ENCODE measurements at regions not wholly inside any gene's neighbourhood (a gene's known extent, or its start where the extent isn't known, plus 50 kb on each side); places are given as distances from the start of the nearest gene placed in this dataset.
"Not testable (repeated sequence)": the region's sequence is repeated elsewhere in the genome, so short reads cannot be mapped to it uniquely, and the experiment has no call there.

DNA sequence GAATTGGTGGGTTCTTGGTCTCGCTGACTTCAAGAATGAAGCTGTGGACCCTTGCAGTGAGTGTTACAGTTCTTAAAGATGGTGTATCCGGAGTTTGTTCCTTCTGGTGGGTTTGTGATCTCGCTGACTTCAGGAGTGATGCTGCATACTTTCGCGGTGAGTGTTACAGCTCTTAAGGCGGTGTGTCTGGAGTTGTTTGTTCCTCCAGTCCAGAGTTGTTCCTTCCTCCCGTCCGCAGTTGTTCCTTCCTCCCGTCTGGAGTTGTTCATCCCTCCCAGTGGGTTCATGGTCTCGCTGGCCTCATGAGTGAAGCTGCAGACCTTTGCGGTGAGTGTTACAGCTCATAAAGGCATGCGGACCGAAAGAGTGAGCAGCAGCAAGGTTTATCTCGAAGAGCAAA lies 159.6 kb upstream of the ADAMTSL1 start:
- DNase-seq (ENCODE audit: low read depth): no peak
- no peak overlapping the region for H3K4me3 ChIP-seq (ENCODE audit: low read depth, low read length)
- TF ChIP-seq, protein P1, sequence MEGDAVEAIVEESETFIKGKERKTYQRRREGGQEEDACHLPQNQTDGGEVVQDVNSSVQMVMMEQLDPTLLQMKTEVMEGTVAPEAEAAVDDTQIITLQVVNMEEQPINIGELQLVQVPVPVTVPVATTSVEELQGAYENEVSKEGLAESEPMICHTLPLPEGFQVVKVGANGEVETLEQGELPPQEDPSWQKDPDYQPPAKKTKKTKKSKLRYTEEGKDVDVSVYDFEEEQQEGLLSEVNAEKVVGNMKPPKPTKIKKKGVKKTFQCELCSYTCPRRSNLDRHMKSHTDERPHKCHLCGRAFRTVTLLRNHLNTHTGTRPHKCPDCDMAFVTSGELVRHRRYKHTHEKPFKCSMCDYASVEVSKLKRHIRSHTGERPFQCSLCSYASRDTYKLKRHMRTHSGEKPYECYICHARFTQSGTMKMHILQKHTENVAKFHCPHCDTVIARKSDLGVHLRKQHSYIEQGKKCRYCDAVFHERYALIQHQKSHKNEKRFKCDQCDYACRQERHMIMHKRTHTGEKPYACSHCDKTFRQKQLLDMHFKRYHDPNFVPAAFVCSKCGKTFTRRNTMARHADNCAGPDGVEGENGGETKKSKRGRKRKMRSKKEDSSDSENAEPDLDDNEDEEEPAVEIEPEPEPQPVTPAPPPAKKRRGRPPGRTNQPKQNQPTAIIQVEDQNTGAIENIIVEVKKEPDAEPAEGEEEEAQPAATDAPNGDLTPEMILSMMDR (IDR thresholded peaks at IDR 0.05; ENCODE audit: insufficient read depth, low read length): no peak

DNA sequence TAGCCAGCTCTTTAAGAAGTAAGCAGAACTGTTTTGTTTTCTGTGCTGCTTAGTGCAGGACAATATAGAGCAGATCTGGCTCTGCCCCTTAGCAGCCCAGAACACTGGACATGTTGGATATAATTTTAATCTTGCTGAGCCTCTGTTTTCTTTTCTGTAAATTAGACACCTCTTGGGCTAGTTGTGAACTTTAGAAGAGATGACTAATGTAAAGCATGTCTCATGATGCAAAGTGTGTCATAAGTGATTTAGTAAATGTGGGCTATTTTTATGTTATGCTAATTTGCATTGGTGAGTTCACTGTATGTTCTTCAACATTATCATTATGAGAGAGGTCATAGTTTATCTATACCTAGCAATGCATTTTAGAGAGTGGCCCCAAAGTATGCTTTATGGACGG lies 156.1 kb upstream of the ADAMTSL1 start:
- no peak overlapping the region for H3K4me3 ChIP-seq (ENCODE audit: low read depth, low read length)
- DNase-seq (ENCODE audit: low read depth): no peak
- TF ChIP-seq, protein P1 (IDR thresholded peaks at IDR 0.05; ENCODE audit: insufficient read depth, low read length): no peak

DNA sequence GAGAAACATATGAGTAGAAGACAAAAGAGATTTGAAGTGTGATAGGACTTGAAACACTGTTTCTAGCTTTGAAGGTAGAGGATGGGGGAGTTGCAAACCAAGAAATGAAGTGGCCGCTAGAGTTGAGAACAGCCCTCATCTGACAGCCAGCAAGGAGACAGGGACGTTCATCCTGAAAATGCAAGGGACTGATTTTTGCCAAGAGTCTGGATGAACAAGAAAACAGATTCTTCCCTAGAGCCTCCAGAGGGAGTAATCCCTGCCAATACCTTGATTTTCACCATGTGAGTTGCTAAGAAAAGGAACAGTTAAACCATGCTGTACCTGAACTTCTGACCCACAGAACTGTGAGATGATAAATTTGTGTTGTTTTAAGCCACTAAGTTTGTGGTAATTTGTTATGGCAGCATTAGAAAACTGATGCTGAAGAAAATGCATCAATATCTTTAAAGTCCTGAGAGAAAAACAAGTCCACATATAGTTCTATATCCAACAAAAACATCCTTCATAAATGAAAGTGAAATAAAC lies 154.0 kb upstream of the ADAMTSL1 start:
- TF ChIP-seq, protein P1 (IDR thresholded peaks at IDR 0.05; ENCODE audit: insufficient read depth, low read length): peak; percentile 32
- peak; percentile 42 for DNase-seq (ENCODE audit: low read depth)
- no peak overlapping the region for H3K4me3 ChIP-seq (ENCODE audit: low read depth, low read length)

DNA sequence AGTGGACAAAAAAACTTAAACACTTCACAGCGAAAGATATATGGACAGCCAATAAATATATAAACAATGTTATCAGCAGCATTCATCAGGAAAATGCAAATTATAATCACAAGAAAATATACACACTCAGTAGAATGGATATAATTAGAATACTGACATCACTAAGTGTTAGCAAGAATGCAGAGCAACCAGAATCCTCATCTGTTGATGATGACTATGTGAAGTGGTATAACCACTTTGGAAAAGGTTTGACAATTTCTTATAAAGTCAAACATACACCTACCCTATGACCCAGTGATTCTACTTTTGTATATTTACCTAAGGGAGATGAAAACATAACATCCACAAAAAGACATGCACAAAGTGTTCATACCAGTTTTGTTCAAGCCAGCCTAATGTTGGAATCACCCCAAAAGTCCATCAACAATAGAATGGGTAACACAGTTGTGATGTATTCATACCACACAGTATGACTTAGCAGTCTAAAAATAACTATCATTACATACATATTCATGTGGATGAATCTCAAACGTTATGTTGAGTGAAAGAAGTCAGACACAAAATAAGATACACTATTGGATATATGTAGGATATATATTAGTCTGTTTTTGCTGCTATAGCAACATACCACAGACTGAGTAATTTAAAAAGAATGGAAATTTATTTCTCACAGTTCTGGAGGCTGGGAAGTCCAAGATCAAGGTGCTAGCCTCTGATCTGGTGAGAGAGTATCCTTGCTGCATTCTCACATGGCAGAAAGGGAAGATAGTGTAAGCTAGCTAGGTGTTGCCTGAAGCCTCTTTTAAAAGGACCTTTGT lies 148.8 kb upstream of the ADAMTSL1 start:
- no peak overlapping the region for H3K4me3 ChIP-seq (ENCODE audit: low read depth, low read length)
- TF ChIP-seq, protein P1 (IDR thresholded peaks at IDR 0.05; ENCODE audit: insufficient read depth, low read length): no peak
- peak; percentile 16 for DNase-seq (ENCODE audit: low read depth)

DNA sequence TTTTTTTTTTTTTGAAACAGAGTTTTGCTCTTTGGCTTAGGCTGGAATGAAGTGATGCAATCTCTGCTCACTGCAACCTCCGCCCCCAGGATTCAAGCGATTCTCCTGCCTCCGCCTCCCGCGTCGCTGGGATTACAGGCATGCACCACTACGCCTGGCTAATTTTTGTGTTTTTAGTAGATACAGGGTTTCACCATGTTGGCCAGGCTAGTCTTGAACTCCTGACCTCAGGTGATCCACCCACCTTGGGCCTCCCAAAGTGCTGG lies 148.3 kb upstream of the ADAMTSL1 start:
- DNase-seq (ENCODE audit: low read depth); H3K4me3 ChIP-seq (ENCODE audit: low read depth, low read length): not testable (repeated sequence)

DNA sequence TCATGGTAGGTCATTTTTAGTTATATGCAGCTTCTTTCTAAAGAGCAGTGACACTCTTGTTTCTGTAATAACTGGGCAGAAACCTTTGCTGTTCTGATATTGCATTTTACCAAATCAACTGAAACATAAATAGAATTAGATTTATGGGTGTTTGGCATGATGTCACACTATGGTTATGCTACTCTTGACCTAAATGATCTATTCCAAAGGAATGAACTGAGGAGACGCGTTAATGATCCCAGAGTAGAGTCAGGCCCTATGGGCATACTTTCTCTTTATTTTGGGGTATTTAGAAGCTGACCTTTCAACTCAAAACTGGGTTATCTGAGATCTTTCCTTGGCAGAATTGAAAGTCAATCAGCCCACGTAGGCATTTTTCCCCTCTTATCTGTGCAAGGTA lies 146.8 kb upstream of the ADAMTSL1 start:
- no peak for DNase-seq (ENCODE audit: low read depth)
- TF ChIP-seq, protein P1 (IDR thresholded peaks at IDR 0.05; ENCODE audit: insufficient read depth, low read length): no peak
- H3K4me3 ChIP-seq (ENCODE audit: low read depth, low read length): no peak overlapping the region

DNA sequence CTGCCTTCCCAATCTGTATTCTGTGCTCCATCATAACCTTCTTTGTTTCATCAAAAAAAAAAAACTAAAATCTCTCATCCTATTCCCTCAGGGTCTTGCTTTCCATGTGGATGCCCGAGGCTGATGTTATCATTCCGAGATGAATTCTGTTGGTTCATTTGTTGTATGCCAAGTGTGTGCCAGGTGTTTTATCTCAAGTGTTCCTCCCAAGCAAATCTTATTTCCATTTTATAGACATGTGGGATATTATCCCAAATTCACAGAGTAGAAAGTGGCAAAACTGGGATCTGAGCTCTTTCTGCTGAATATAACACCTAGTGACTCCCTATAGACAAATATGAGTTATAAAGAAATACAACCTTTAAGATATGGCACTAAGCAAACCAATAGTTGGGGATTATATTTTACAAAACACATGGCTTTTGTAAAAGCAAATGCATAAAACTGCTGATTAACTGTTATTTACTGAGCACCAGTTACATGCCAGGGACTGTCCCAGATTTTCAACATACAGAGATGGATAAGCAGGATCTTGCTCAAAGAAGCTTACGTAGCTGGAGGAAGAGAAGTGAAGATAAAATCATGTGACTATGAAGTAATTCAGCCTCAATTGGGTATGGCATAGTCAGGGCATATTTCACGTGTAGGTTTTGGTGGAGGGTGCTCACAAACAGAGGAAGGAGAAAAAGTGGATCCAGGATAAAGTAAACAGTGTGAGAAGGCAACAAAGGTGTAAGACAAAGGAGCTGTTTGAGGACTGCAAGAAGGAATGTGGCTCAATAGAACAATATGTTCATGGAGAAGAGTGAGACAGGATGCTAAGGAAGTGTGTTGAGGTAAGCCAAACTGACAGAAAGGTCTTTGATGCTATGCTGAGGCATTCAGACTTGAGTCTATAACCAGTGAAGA lies 143.3 kb upstream of the ADAMTSL1 start:
- DNase-seq (ENCODE audit: low read depth): no peak
- TF ChIP-seq, protein P1 (IDR thresholded peaks at IDR 0.05; ENCODE audit: insufficient read depth, low read length): no peak
- H3K4me3 ChIP-seq (ENCODE audit: low read depth, low read length): no peak overlapping the region

All from fibroblast of the aortic adventitia (primary cell).